ENCODE measurements at regions not wholly inside any gene's neighbourhood (a gene's known extent, or its start where the extent isn't known, plus 50 kb on each side); places are given as distances from the start of the nearest gene placed in this dataset.

GRCh38 chr2:65507102-65508069 lies 75.0 kb upstream of the SPRED2 start:
- H3K4me3 Mint-ChIP-seq = no peak overlapping the region
- H2AFZ ChIP-seq (ENCODE audit: insufficient read depth, low read depth, low read length, poor library complexity, severe bottlenecking) = no peak overlapping the region
- no peak for ATAC-seq (ENCODE audit: low read depth)
- H3K4me3 ChIP-seq (ENCODE audit: control extremely low read depth in 1 of 5, extremely low read depth in 1 of 5, insufficient read depth in 1 of 5, low read depth in 2 of 5, low read length in 4 of 5) = no peak overlapping the region
- no peak overlapping the region for H3K4me2 ChIP-seq (replicated peaks; ENCODE audit: low read depth, low read length, poor library complexity, severe bottlenecking)
- no peaks in the 10 kb centered on the region for H3K27me3 Mint-ChIP-seq
- H3K4me1 Mint-ChIP-seq = no peaks in the 10 kb centered on the region
- H3K27ac ChIP-seq (ENCODE audit: low read length in 2 of 2) = no peak overlapping the region
- peaks cover 0 to 3% (median 0%) of the 10 kb centered on the region in 4 experiments for H3K27me3 ChIP-seq (replicated peaks in 1 of 4; ENCODE audit: control extremely low read depth in 1 of 4, control insufficient read depth in 3 of 4, insufficient read depth in 4 of 4, low read length in 3 of 4)
- H3K9ac ChIP-seq (ENCODE audit: low read length) = no peak overlapping the region
- no peak for DNase-seq
- ChIA-PET POLR2A (no interaction called here), CTCF (no interaction called here)
- H3K9me3 ChIP-seq (ENCODE audit: control extremely low read depth in 1 of 3, control insufficient read depth in 2 of 3, insufficient read depth in 1 of 3, low read length in 2 of 3) = peaks cover 0 to 7% (median 1%) of the 10 kb centered on the region in 3 donors
- peaks cover 3% of the 10 kb centered on the region for H3K9me3 Mint-ChIP-seq (ENCODE audit: insufficient read depth)
- no peaks in the 10 kb centered on the region for H3K79me2 ChIP-seq (ENCODE audit: control insufficient read depth, insufficient read depth, low read length)
- H3K27ac Mint-ChIP-seq = no peak overlapping the region
- no peaks in the 10 kb centered on the region for H4K20me1 ChIP-seq (ENCODE audit: control insufficient read depth, insufficient read depth, low read length, poor library complexity, severe bottlenecking)
- H3K4me1 ChIP-seq (ENCODE audit: control insufficient read depth in 2 of 2, insufficient read depth in 2 of 2, low read length in 2 of 2) = no peaks in the 10 kb centered on the region
- intact Hi-C loops (cut with micrococcal nuclease) = no loop called here
- WGBS (ENCODE audit: insufficient coverage) = 100% methylated on average over 3 of the region's 10 CpGs
- no peaks in the 10 kb centered on the region for H3K36me3 ChIP-seq (replicated peaks in 1 of 2; ENCODE audit: control extremely low read depth in 1 of 2, control insufficient read depth in 1 of 2, extremely low read depth in 1 of 2, insufficient read depth in 2 of 2, low read length in 1 of 2)
- no peak for TF ChIP-seq CTCF (IDR thresholded peaks at IDR 0.05)
- TF ChIP-seq EZH2 (IDR thresholded peaks at IDR 0.05; ENCODE audit: borderline replicate concordance, insufficient read depth, low read depth, low read length, poor library complexity, severe bottlenecking) = no peak

Measured in B cell (primary cell).